Activated CD4-positive, alpha-beta T cell treated with anti-CD3 and anti-CD28 coated beads for 1 hour (primary cell): ENCODE measurements at regions not wholly inside any gene's neighbourhood (a gene's known extent, or its start where the extent isn't known, plus 50 kb on each side); places are given as distances from the start of the nearest gene placed in this dataset.

Experiments used
- DNase-seq: peaks from one replicate; pipeline ENCODE4 v3.0.0-alpha.2; 2020

DNA sequence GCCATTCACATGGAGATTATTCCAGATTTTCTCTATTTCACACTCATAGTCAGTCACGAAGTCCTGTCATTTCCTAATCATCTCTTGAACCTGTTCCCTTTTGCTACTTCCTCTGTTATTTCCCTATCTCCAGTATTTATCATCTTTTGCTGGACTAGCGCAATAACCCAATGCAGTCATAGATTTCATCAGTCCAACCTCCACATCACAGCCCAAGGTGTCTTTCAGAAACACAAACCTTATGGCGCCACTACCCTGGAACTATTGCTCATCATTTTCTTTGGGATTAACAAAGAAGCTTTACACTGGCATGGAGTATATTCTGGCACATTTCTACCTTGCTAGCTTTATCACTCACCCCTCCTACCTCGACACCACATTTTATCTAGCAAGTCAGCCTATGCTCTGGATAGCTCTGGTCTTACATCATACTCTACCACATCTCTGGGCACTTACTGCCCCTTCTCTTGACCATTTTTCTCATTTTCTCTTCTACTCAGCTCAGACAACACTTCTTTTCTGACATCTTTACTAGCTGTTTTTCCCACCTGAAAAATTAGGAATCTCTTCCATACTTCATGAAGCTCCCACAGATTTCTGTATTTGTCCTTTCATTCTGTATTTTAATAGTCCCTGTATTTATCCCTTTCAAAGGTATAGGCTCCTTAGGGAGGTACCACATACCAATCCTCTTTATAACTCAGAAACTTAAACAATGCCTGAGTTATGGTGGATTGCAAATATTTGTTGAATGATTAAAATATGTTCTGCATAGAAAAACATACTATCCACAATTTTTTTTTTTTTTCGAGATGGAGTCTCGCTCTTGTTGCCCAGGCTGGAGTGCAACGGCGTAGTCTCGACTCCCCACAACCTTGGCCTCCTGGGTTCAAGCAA, 534.7 kb downstream of the KLF12 start:
- no peak for DNase-seq

GRCh38 chr13:73598020-73598712, 536.0 kb downstream of the KLF12 start:
- no peak for DNase-seq

DNA sequence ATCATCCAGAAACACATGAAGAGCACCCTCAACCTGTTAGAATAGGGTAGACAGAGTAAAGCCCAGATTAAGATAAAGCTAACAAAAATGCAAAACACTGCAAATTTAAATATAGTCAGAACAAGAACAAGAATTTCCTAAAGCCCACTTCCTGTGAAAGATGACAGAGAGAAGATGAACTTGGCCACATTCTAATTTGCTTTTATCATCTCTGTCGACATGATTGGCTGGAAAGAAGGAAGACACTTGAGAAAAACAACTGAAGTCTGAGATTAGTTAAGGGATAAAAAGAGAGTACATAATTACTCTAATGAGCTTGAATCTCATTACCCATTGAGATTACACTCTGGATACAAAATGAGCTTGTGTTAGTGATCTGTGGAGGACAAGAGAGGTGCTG, 537.6 kb downstream of the KLF5 start:
- DNase-seq, result no peak

GRCh38 chr13:73593199-73593765, 534.5 kb downstream of the KLF5 start:
- no peak for DNase-seq

DNA sequence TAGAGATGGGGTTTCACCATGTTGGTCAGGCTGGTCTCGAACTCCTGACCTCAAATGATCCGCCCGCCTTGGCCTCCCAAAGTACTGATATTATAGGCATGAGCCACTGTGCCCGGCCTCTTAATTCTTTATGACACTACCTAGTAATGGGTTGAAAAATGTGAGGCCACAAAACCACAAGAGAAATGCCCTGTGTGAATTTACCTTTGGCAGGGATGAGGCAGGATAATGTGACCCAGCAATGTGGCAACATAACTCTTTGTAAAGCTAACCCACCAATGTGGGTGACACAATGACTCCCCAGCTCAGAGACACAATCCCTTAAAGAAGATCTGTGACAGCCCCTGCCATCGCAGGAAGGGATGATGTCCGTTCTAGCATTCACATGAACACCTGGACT, 533.1 kb downstream of the KLF5 start:
- DNase-seq, result no peak

DNA sequence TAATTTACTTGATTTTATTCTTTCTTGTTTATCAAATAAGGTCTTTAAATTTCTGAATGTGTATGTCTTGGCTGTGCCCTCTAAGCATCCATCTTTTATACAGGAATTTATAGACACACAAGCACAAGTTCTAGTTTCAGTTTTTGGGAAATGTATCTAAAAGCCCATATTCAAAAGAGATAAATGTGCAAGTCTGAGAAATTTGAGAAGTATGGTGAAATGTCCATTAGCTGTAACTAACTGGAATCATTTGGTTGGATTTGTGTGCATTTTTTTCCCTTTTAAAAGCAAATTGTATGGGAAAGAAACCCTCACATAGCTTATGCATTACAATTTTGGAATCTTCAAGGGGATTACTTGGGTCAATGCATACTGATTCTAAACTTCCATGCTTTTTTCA, 532.0 kb downstream of the KLF5 start:
- DNase-seq, result no peak

- DNase-seq, result no peak
These were observed 526.4 kb downstream of the KLF5 start for GRCh38 chr13:73585236-73585635.

DNA sequence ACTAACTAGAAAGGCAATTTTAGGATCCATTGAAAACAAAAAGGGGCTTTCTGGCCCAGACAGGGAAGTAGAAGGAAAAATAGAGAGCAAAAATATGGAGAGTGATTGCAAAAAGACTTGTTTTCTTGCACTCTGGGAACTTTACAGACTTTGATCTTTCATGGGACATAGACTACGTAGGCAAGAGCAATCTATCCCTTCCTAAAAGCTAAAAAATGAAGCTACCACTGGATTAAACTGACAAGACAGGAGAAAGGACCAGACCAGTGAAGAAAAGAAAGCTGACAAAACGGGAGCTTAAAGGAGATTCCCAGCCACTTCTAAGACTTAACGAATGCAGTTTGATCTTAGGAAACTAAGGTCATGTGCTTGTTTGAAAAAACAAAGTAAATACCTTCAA, 524.5 kb downstream of the KLF5 start:
- DNase-seq, result no peak

GRCh38 chr13:73580513-73581267, 521.9 kb downstream of the KLF5 start:
- no peak for DNase-seq

DNA sequence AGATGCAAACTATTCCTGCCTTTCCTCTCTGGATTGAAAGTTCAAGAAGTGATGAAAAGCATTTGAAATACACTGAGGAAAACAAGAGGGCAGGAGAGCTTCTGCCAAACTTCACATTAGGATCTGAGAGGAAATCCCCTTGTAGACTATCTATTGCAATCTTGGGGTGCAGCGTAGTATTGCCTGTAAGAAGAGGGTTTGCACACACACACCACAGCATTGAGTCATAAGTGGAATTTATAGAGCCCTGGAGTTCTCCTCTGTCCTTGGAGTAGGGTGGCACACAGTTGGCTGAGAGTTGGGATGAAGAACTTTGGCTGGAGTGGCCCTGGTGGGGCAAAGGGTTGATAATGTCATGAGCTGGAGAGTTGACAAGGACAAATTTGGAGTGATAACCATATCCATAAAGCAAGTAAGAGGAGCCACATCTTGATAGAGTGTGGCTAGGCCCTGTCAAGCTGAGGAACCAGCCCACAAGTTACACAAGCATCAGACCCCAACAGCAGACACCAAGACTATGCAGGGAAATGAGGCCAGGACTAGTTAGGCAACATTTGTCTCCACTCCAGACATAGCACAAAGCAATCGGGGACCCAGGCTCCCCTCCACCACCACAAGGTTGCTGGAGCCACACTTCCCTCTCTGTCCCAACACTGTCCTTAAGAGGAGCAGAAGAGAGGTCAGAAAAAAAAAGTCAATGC, 520.9 kb downstream of the KLF5 start:
- DNase-seq, result no peak

DNA sequence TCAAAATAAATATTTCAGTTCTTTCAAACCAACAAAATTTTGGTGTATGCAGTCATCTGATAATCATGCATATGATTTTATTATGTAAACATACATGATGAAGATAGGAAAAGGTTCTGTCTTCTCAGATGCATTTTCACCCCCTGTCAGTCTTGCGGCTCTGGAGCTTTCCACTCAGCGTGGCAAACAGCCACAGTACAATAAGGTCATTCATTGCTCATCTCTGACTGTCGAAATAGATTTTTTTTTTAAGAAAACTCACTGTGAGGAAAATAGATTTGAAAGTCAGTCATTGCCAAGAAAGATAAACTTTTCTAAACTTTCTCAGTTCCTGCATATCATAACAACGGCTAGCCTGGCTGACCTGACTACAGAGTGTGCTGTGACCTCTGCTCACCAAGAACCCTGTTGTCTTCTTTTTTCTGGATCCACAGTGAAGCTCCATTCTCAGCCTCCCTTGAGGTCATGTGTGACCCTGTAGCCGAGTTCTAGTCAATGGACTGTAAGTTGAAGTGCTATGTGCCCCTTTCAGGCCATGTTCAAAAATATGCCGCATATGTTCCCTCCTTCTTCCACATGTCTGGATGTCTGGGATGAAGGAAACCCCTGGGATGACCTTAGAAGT, 519.6 kb downstream of the KLF5 start:
- DNase-seq, result no peak

GRCh38 chr13:73576291-73576690, 517.5 kb downstream of the KLF5 start:
- no peak for DNase-seq

DNA sequence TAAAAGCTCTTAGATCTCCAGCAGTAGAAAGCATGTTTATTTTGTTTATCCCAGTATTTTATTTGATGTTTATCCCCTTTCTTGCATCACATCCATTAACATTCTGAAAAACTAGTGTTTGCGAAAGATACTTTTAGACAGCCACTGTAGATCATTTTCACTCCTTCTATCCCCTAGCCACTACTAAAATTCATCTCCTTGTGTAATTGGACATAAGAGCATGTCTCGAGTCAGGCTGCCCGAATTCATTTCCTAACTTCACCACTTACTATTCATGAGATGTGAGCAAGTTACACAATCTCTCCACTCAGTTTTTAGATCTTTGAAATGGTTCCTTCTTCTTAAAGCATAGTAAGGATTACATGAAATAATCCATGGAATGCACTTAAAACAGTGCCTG, 514.0 kb downstream of the KLF5 start:
- DNase-seq, result no peak

GRCh38 chr13:73571376-73571775, 512.6 kb downstream of the KLF5 start:
- DNase-seq, result no peak

- DNase-seq, result no peak
These were observed 498.1 kb downstream of the KLF5 start for GRCh38 chr13:73556902-73557301.

DNA sequence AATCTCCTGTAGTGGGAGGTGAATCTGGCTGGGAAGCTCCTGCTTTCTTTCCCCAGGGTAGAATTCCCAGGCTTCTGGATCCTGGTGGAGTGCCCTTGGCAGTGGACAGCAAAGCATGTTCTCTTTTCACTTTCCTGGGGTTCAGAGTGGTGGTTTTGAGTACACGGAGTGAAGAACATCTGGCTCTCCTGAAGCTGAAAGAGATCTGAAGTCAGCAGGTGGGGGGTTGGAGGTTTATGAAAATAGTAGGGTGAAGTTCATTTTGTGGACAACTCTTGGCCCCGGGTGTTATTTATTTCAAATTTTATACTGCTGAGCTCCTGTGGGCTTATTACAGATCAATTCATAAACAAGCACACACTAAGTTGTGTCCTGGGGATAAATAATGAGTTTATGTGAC, 497.3 kb downstream of the KLF5 start:
- no peak for DNase-seq

DNA sequence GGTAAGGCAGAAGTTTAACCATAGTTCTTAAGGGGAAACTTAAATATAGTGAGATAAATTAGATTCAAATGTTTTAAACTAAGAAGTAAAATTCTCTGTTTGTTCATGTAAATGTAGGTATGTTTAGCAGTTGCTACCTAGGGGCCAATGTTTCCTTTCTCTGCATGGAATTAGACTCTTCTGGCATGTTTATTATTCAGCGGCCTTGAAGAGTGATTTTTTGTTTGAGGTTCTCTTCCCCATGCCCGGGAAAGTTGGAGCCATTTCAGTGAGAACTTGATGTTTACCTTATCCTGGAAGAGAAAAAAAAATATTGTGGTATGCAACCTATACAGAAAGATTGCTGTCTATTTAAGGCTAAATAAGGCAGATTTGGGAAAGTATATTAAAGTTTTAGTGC, 492.9 kb downstream of the KLF5 start:
- DNase-seq, result no peak

DNA sequence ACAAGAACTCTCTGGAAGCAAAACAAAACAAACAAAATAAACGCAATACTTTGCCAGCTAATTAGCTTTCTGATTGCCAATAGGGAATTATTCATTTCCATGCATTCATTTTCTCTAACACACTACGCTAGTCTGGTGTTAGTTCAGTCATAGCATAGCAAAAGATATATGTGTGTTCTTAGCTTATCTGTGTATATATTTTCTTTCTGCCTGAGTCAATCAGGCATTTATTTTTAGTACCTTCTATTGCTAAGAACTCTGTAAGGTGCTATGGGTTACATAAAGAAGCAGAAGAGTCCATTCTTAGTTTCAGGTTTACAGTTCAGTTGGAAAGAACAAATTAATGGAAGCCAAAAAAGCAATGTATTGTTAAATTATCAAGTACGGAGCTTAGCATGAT, 490.9 kb downstream of the KLF5 start:
- DNase-seq, result no peak

- no peak for DNase-seq
These were observed 489.6 kb downstream of the KLF5 start for GRCh38 chr13:73548449-73548848.

DNA sequence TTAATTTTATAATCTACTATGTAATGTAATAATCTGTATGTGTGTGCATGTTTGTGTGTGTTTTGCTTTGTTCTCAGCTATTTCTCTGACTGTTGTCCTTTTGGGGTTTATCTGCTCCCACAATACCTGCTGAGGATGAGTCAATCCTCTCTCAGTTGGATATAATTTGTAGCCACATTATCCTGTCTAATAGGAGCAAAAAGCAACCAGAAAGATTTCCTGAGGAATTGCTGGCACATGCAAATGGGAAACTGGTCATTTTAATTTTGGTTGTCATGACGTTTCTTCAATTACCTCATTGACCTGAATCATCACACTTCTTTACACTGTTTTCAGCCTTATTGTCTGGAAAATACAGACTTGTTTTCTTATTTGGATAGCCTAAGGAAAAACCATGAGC, 488.4 kb downstream of the KLF5 start:
- no peak for DNase-seq

- no peak for DNase-seq
These were observed 485.4 kb downstream of the KLF5 start for GRCh38 chr13:73544175-73544574.

- no peak for DNase-seq
These were observed 483.6 kb downstream of the KLF5 start for GRCh38 chr13:73542446-73542845.
